Neural progenitor cell (in vitro differentiated cells): ENCODE measurements at regions not wholly inside any gene's neighbourhood (a gene's known extent, or its start where the extent isn't known, plus 50 kb on each side); places are given as distances from the start of the nearest gene placed in this dataset.

Experiments used
- EZH2 ChIP-seq: fragments of 200-600 bp; sonication (generic); IDR thresholded peaks from 2 replicates; pipeline ENCODE4 v1.6.1; 2017; ENCODE audit warnings: antibody characterized with exemption, mild to moderate bottlenecking, moderate library complexity
- EZH2phosphoT487 ChIP-seq: fragments of 200-600 bp; sonication (generic); IDR thresholded peaks from 2 replicates; pipeline ENCODE4 v1.6.1; 2017; ENCODE audit warnings: antibody characterized with exemption
- TF ChIP-seq, protein P1 (sequence below): fragments of 200-600 bp; sonication (generic); IDR thresholded peaks from 2 replicates; pipeline ENCODE4 v1.5.1; 2017; ENCODE audit warnings: antibody characterized with exemption, mild to moderate bottlenecking

DNA sequence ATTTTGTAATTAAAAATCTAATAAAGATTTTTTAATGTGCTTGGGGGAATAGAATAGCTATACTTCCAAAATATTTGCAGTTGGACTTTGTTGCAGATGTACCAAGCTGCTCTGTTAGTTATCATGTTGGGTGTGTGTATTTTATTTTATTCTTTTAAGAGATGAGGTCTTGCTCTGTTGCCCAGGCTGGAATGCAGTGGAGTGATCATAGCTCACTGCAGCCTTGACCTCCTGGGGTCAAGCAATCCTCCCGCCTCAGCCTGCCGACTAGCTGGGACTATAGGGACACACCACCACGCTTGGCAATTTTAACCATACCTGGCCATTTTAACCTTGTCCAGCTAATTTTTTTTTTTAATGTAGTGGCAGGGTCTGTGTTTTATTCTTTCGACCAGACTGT is 54.7 kb upstream of the MAP1LC3B2 start:
- TF ChIP-seq, protein P1, sequence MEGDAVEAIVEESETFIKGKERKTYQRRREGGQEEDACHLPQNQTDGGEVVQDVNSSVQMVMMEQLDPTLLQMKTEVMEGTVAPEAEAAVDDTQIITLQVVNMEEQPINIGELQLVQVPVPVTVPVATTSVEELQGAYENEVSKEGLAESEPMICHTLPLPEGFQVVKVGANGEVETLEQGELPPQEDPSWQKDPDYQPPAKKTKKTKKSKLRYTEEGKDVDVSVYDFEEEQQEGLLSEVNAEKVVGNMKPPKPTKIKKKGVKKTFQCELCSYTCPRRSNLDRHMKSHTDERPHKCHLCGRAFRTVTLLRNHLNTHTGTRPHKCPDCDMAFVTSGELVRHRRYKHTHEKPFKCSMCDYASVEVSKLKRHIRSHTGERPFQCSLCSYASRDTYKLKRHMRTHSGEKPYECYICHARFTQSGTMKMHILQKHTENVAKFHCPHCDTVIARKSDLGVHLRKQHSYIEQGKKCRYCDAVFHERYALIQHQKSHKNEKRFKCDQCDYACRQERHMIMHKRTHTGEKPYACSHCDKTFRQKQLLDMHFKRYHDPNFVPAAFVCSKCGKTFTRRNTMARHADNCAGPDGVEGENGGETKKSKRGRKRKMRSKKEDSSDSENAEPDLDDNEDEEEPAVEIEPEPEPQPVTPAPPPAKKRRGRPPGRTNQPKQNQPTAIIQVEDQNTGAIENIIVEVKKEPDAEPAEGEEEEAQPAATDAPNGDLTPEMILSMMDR: no peak
- no peak for TF ChIP-seq EZH2phosphoT487
- TF ChIP-seq EZH2: no peak
